H1 (cell line): ENCODE measurements at regions not wholly inside any gene's neighbourhood (a gene's known extent, or its start where the extent isn't known, plus 50 kb on each side); places are given as distances from the start of the nearest gene placed in this dataset.

Experiments
- CTCF ChIA-PET: fragments of 300-600 bp; sonication (Branson Sonifier 250); formaldehyde crosslinking; loops from one replicate; lab custom pipeline; 2021; ENCODE audit not compliant: partially characterized antibody; lab: Charles Lee
- POLR2A ChIA-PET: fragments of 300-600 bp; sonication (Branson Sonifier 250); formaldehyde crosslinking; loops from one replicate; lab custom pipeline; 2021; ENCODE audit warnings: inconsistent platforms; ENCODE audit not compliant: partially characterized antibody; lab: Charles Lee
- DNase-seq, 2 experiments: peaks; one replicate each; pipeline versions ENCODE4 v3.0.0 to v3.0.0-alpha.2; 2010 to 2022; ENCODE audit warnings: low spot score in 2 of 2, low read depth in 1 of 2, mixed read lengths in 1 of 2
- FAIRE-seq: peaks from 2 replicates; lab custom pipeline; 2011; peaks lifted over from hg19 to GRCh38; lab: Jason Lieb, UNC
- H2AFZ ChIP-seq: 2 replicates; pipeline ENCODE4 v1.8.1; 2012; ENCODE audit warnings: low read length, inconsistent platforms
- H2AK5ac ChIP-seq: 2 replicates; pipeline ENCODE4 v1.6.1; 2013; ENCODE audit warnings: low read depth, low read length
- H2BK120ac ChIP-seq: replicated peaks from 2 replicates; pipeline ENCODE3; 2013; ENCODE audit warnings: low read depth, low read length, inconsistent platforms
- H2BK12ac ChIP-seq: 2 replicates; pipeline ENCODE4 v1.6.1; 2013; ENCODE audit warnings: low read depth, low read length
- H2BK15ac ChIP-seq: 2 replicates; pipeline ENCODE4 v1.6.1; 2013; ENCODE audit warnings: low read length
- H2BK20ac ChIP-seq: 2 replicates; pipeline ENCODE4 v1.6.1; 2013; ENCODE audit warnings: low read length
- H2BK5ac ChIP-seq: 2 replicates; pipeline ENCODE4 v1.6.1; 2013; ENCODE audit warnings: low read depth, low read length
- H3K14ac ChIP-seq: 2 replicates; pipeline ENCODE4 v1.6.1; 2013; ENCODE audit warnings: inconsistent platforms; ENCODE audit not compliant: insufficient read length
- H3K18ac ChIP-seq: 2 replicates; pipeline ENCODE4 v1.6.1; 2013; ENCODE audit warnings: low read length; ENCODE audit errors: extremely low read depth
- H3K23ac ChIP-seq: 2 replicates; pipeline ENCODE4 v1.6.1; 2013; ENCODE audit warnings: inconsistent platforms; ENCODE audit not compliant: insufficient read length
- H3K23me2 ChIP-seq: 2 replicates; pipeline ENCODE4 v1.6.1; 2013; ENCODE audit warnings: low read depth, low read length
- H3K27ac ChIP-seq: 2 replicates; pipeline ENCODE4 v1.6.1; 2011; ENCODE audit warnings: low read depth, low read length, inconsistent platforms
- H3K27me3 ChIP-seq, 4 experiments: replicated peaks in 1 of 4; 1 replicate in 1 of 4; 2 replicates in 3 of 4; pipeline versions ENCODE4 v1.6.1 to v1.8.1; 2011 to 2013; ENCODE audit warnings: low read length in 3 of 4, mild to moderate bottlenecking in 3 of 4, inconsistent platforms in 2 of 4, mixed read lengths in 2 of 4, moderate library complexity in 1 of 4; ENCODE audit not compliant: control insufficient read depth in 3 of 4, insufficient read depth in 3 of 4; ENCODE audit errors: extremely low read depth in 1 of 4
- H3K36me3 ChIP-seq, 4 experiments: 2 replicates each; pipeline versions ENCODE4 v1.6.1 to v1.8.1; 2011 to 2013; ENCODE audit warnings: mild to moderate bottlenecking in 4 of 4, low read length in 3 of 4, moderate library complexity in 2 of 4, control low read depth in 1 of 4, inconsistent platforms in 1 of 4; ENCODE audit not compliant: insufficient read depth in 4 of 4, control insufficient read depth in 2 of 4
- H3K4ac ChIP-seq: replicated peaks from 2 replicates; pipeline ENCODE3; 2013; ENCODE audit warnings: low read length, low read depth, mixed read lengths, inconsistent platforms; ENCODE audit not compliant: insufficient read length
- H3K4me1 ChIP-seq, 4 experiments: replicated peaks in 1 of 4; 1 replicate in 1 of 4; 2 replicates in 3 of 4; pipeline versions ENCODE4 v1.6.1 to v1.8.1; 2011 to 2013; ENCODE audit warnings: low read length in 3 of 4, inconsistent platforms in 2 of 4, mixed read lengths in 1 of 4; ENCODE audit not compliant: insufficient read depth in 4 of 4, control insufficient read depth in 3 of 4
- H3K4me2 ChIP-seq, 2 experiments: 2 replicates each; pipeline versions ENCODE4 v1.6.1 to v1.8.1; 2011 to 2013; ENCODE audit warnings: low read depth in 2 of 2, low read length in 2 of 2, control low read depth in 1 of 2, inconsistent platforms in 1 of 2, mild to moderate bottlenecking in 1 of 2; ENCODE audit not compliant: insufficient read depth in 1 of 2
- H3K4me3 ChIP-seq, 4 experiments: fragments of 200-600, 300-600 bp in 1 of 4; sonication (generic), shearing (Covaris generic), sonication (Bioruptor Twin) in 1 of 4; 2 replicates each; pipeline versions ENCODE4 v1.5.1 to v1.8.1; 2011 to 2016; ENCODE audit warnings: low read length in 4 of 4, low read depth in 3 of 4, control low read depth in 2 of 4, inconsistent platforms in 2 of 4, mild to moderate bottlenecking in 2 of 4, mixed read lengths in 1 of 4, moderate library complexity in 1 of 4; ENCODE audit not compliant: insufficient read depth in 2 of 4; ENCODE audit errors: extremely low read depth in 1 of 4
- H3K56ac ChIP-seq: replicated peaks from 2 replicates; pipeline ENCODE3; 2013; ENCODE audit warnings: low read depth, mild to moderate bottlenecking, mixed read lengths, low read length, inconsistent platforms; ENCODE audit not compliant: insufficient read length
- H3K79me1 ChIP-seq: 2 replicates; pipeline ENCODE4 v1.6.1; 2013; ENCODE audit warnings: low read depth, low read length, control low read depth
- H3K79me2 ChIP-seq, 2 experiments: 2 replicates each; pipeline versions ENCODE4 v1.6.1 to v1.8.1; 2012 to 2013; ENCODE audit warnings: low read length in 2 of 2, mild to moderate bottlenecking in 2 of 2, inconsistent platforms in 1 of 2; ENCODE audit not compliant: insufficient read depth in 2 of 2, control insufficient read depth in 1 of 2
- H3K9ac ChIP-seq, 4 experiments: replicated peaks in 1 of 4; 1 replicate in 1 of 4; 2 replicates in 3 of 4; pipeline versions ENCODE4 v1.6.1 to v1.8.1; 2011 to 2013; ENCODE audit warnings: low read depth in 3 of 4, low read length in 3 of 4, control low read depth in 2 of 4, mild to moderate bottlenecking in 2 of 4, moderate library complexity in 2 of 4, inconsistent platforms in 1 of 4; ENCODE audit errors: extremely low read depth in 1 of 4
- H3K9me3 ChIP-seq, 2 experiments: 2 replicates each; pipeline versions ENCODE4 v1.6.1 to v1.8.1; 2012 to 2013; ENCODE audit warnings: mild to moderate bottlenecking in 2 of 2, moderate library complexity in 2 of 2, control low read depth in 1 of 2, inconsistent platforms in 1 of 2, low read depth in 1 of 2, low read length in 1 of 2, mixed read lengths in 1 of 2; ENCODE audit not compliant: insufficient read depth in 2 of 2
- H4K20me1 ChIP-seq, 2 experiments: replicated peaks in 1 of 2; 2 replicates each; pipeline versions ENCODE3 to v1.8.1; 2011 to 2013; ENCODE audit warnings: inconsistent platforms in 2 of 2, low read length in 2 of 2, mild to moderate bottlenecking in 1 of 2; ENCODE audit not compliant: insufficient read depth in 2 of 2, control insufficient read depth in 1 of 2
- H4K5ac ChIP-seq: 2 replicates; pipeline ENCODE4 v1.6.1; 2013; ENCODE audit warnings: low read length, low read depth, mixed read lengths, inconsistent platforms; ENCODE audit not compliant: insufficient read length
- H4K8ac ChIP-seq: 2 replicates; pipeline ENCODE4 v1.8.0; 2013; ENCODE audit warnings: mild to moderate bottlenecking, moderate library complexity, low read length, inconsistent platforms; ENCODE audit not compliant: insufficient read depth; ENCODE audit errors: extremely low read depth
- H4K91ac ChIP-seq: replicated peaks from 2 replicates; pipeline ENCODE3; 2013; ENCODE audit warnings: low read length, mixed read lengths, inconsistent platforms; ENCODE audit not compliant: insufficient read length
- CHD1 ChIP-seq: IDR thresholded peaks from 2 replicates; pipeline ENCODE4 v1.6.1; 2012; ENCODE audit warnings: low read depth, low read length, improper control_type of control experiment
- EP300 ChIP-seq, 2 experiments: IDR thresholded peaks; 1 replicate in 1 of 2; 2 replicates in 1 of 2; pipeline ENCODE4 v1.6.1; 2011 to 2012; ENCODE audit warnings: low read depth in 2 of 2, low read length in 2 of 2, mild to moderate bottlenecking in 2 of 2, borderline replicate concordance in 1 of 2, inconsistent platforms in 1 of 2, moderate library complexity in 1 of 2
- GABPA ChIP-seq: IDR thresholded peaks from 2 replicates; pipeline ENCODE4 v1.6.1; 2011; ENCODE audit warnings: mild to moderate bottlenecking, low read length, moderate library complexity, borderline replicate concordance; ENCODE audit not compliant: insufficient read depth
- JUND ChIP-seq: IDR thresholded peaks from 2 replicates; pipeline ENCODE4 v1.6.1; 2011; ENCODE audit warnings: mild to moderate bottlenecking, improper control_type of control experiment, low read length
- MAFK ChIP-seq: IDR thresholded peaks from 2 replicates; pipeline ENCODE4 v1.6.1; 2012; ENCODE audit warnings: low read depth, mild to moderate bottlenecking, improper control_type of control experiment, low read length
- POLR2A ChIP-seq, 2 experiments: IDR thresholded peaks; 1 replicate in 1 of 2; 2 replicates in 1 of 2; pipeline ENCODE4 v1.6.1; 2011; ENCODE audit warnings: low read depth in 2 of 2, low read length in 2 of 2, mild to moderate bottlenecking in 2 of 2; ENCODE audit errors: control extremely low read depth in 1 of 2
- RAD21 ChIP-seq, 2 experiments: IDR thresholded peaks in 1 of 2; conservative IDR thresholded peaks in 1 of 2; 2 replicates each; pipeline ENCODE4 v1.6.1; 2011; ENCODE audit warnings: low read depth in 2 of 2, low read length in 2 of 2, improper control_type of control experiment in 1 of 2, inconsistent platforms in 1 of 2, mild to moderate bottlenecking in 1 of 2, moderate library complexity in 1 of 2
- TAF1 ChIP-seq: IDR thresholded peaks from 2 replicates; pipeline ENCODE4 v1.6.1; 2011; ENCODE audit warnings: mild to moderate bottlenecking, low read depth, low read length
- WGBS, 2 experiments: shearing (Covaris generic) in 1 of 2; methylation state at CpG; one replicate each; pipeline versions ENCODE4 v1.1.6 to v1.1.7; 2013 to 2015; ENCODE audit warnings: low lambda C conversion rate in 2 of 2, mixed read lengths in 2 of 2, inconsistent platforms in 1 of 2, low coverage in 1 of 2, missing lambda C conversion rate in 1 of 2; ENCODE audit not compliant: insufficient replicate concordance in 2 of 2, insufficient coverage in 1 of 2, insufficient read length in 1 of 2; ENCODE audit errors: extremely low coverage in 1 of 2, missing lambda C conversion rate in 1 of 2; 5-methylcytosine and 5-hydroxymethylcytosine counted together
- TF ChIP-seq, protein P1 (sequence below): IDR thresholded peaks from 2 replicates; pipeline ENCODE4 v1.6.1; 2011; ENCODE audit warnings: low read depth, mild to moderate bottlenecking, low read length; ENCODE audit not compliant: insufficient read depth
- TF ChIP-seq, protein P2 (sequence below): IDR thresholded peaks from 2 replicates; pipeline ENCODE4 v1.6.1; 2012; ENCODE audit warnings: inconsistent platforms

DNA sequence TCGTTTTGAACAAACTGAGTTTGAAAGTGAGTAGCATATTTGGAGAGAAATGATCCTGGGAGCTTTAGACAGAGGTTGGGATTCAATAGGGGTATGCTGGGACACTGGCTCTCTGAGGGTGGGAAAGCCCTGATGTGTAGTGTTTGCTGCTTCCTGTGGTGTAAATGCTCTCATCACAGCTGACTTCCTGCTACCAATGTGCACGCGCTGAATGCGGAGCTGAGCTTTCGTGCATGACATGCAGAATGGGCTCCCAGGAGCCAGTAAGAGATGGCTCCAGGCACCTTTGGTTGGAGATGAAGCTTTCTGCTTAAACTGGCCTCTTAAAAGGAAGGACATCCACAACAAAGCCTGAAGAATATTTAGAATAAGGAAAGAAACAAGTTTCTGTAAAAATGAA is 224.1 kb upstream of the CCDC150 start:
- Histone ChIP-seq H2AFZ (no peak overlapping the region), H3K9me3 (no peaks in the 10 kb centered on the region), H2BK20ac (no peak overlapping the region), H3K79me1 (no peaks in the 10 kb centered on the region), H3K23ac (no peak overlapping the region), H3K4me2 (no peak overlapping the region), H4K20me1 (no peaks in the 10 kb centered on the region), H3K27me3 (no peaks in the 10 kb centered on the region), H2BK12ac (no peak overlapping the region), H4K91ac (no peak overlapping the region), H3K27ac (no peak overlapping the region), H2AK5ac (no peak overlapping the region), H3K4me3 (no peak overlapping the region), H4K8ac (no peak overlapping the region), H3K56ac (no peak overlapping the region), H4K5ac (no peak overlapping the region), H3K9ac (no peak overlapping the region), H3K18ac (no peak overlapping the region), H3K4ac (no peak overlapping the region), H3K4me1 (no peaks in the 10 kb centered on the region), H2BK5ac (no peak overlapping the region), H2BK120ac (no peak overlapping the region), H3K79me2 (no peaks in the 10 kb centered on the region), H3K36me3 (no peaks in the 10 kb centered on the region), H3K14ac (no peak overlapping the region), H2BK15ac (no peak overlapping the region), H3K23me2 (no peaks in the 10 kb centered on the region)
- ChIA-PET CTCF (interaction anchor here (0.8 to 1.1 kb wide), 3 partner anchors 8 to 384 kb away, joined by 3 read pairs; partner anchors contain the start of gene GTF3C3), POLR2A (interaction anchor here (0.5 kb wide), 1 partner anchor 949 kb away, joined by 3 read pairs; no protein-coding TSS in a partner anchor)
- no peak for DNase-seq
- FAIRE-seq: no peak
- WGBS, 2 experiments: 74% methylated on average over 5 of the region's 5 CpGs; no CpG with 5 or more reads in 1 of the 2 experiments
- TF ChIP-seq MAFK: no peak
- no peak for TF ChIP-seq CHD1
- TF ChIP-seq POLR2A (IDR thresholded peaks at IDR 0.05; ENCODE audit: control extremely low read depth in 1 of 2, low read depth in 2 of 2, low read length in 2 of 2): no peak
- TF ChIP-seq, protein P1, sequence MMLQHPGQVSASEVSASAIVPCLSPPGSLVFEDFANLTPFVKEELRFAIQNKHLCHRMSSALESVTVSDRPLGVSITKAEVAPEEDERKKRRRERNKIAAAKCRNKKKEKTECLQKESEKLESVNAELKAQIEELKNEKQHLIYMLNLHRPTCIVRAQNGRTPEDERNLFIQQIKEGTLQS: no peak
- no peak for TF ChIP-seq GABPA
- TF ChIP-seq, protein P2, sequence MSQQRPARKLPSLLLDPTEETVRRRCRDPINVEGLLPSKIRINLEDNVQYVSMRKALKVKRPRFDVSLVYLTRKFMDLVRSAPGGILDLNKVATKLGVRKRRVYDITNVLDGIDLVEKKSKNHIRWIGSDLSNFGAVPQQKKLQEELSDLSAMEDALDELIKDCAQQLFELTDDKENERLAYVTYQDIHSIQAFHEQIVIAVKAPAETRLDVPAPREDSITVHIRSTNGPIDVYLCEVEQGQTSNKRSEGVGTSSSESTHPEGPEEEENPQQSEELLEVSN: no peak
- TF ChIP-seq TAF1: no peak
- no peak for TF ChIP-seq EP300 (IDR thresholded peaks at IDR 0.05; ENCODE audit: borderline replicate concordance in 1 of 2, low read depth in 2 of 2, low read length in 2 of 2)
- TF ChIP-seq RAD21 (IDR thresholded peaks at IDR 0.05 in 1 of 2, conservative IDR thresholded peaks at IDR 0.05 in 1 of 2; ENCODE audit: low read depth in 2 of 2, low read length in 2 of 2): no peak
- no peak for TF ChIP-seq JUND
